ENCODE measurements at regions not wholly inside any gene's neighbourhood (a gene's known extent, or its start where the extent isn't known, plus 50 kb on each side); places are given as distances from the start of the nearest gene placed in this dataset.

GRCh38 chr7:136517971-136518370 lies 350.5 kb upstream of the CHRM2 start:
- TF ChIP-seq CTCF (IDR thresholded peaks at IDR 0.05; ENCODE audit: low read length), result no peak
- TF ChIP-seq EZH2 (IDR thresholded peaks at IDR 0.05; ENCODE audit: borderline replicate concordance, low read length), result no peak

Data from OCI-LY1 (cell line).